HUES48 (cell line): ENCODE measurements at regions not wholly inside any gene's neighbourhood (a gene's known extent, or its start where the extent isn't known, plus 50 kb on each side); places are given as distances from the start of the nearest gene placed in this dataset.
"Not testable (repeated sequence)": the region's sequence is repeated elsewhere in the genome, so short reads cannot be mapped to it uniquely, and the experiment has no call there.

Source experiments
- H3K27ac ChIP-seq: one replicate; pipeline ENCODE4 v1.7.0; 2013; ENCODE audit warnings: low read depth, low read length, inconsistent platforms
- H3K27me3 ChIP-seq: 2 replicates; pipeline ENCODE4 v1.6.1; 2013; ENCODE audit warnings: mild to moderate bottlenecking, low read length; ENCODE audit not compliant: control insufficient read depth, insufficient read depth
- H3K36me3 ChIP-seq: 2 replicates; pipeline ENCODE4 v1.6.1; 2013; ENCODE audit warnings: low read length; ENCODE audit not compliant: control insufficient read depth, insufficient read depth
- H3K4me1 ChIP-seq: 2 replicates; pipeline ENCODE4 v1.6.1; 2013; ENCODE audit warnings: mild to moderate bottlenecking, low read length; ENCODE audit not compliant: control insufficient read depth, insufficient read depth
- H3K4me3 ChIP-seq: 2 replicates; pipeline ENCODE4 v1.5.1; 2013; ENCODE audit warnings: mild to moderate bottlenecking, low read depth, low read length
- H3K9ac ChIP-seq: 2 replicates; pipeline ENCODE4 v1.6.1; 2013; ENCODE audit warnings: mild to moderate bottlenecking, low read depth, low read length, moderate library complexity
- H3K9me3 ChIP-seq: 2 replicates; pipeline ENCODE4 v1.6.1; 2013; ENCODE audit warnings: low read length; ENCODE audit not compliant: control insufficient read depth, insufficient read depth

DNA sequence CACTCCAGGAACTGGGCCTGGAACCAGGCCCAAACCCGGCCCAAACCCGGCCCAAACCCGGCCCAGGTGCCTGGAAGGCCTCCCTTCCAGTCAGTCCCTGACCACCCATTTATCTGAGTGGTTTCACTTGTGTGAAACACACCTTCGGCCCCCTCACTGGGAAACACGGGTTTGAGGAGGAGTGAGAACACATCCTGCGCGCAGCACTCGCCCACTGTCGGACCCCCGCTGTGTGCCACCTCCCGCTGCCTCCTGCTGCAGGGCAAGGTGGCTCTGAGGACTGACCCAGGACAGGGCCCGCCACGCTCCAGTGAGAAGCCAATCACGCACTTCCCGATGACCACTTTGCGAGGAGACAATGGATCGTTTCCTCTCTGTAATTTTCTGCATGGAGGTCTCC is 197.5 kb downstream of the BUB3 start:
- H3K9ac ChIP-seq, result no peak overlapping the region
- H3K4me3 ChIP-seq, result no peak overlapping the region
- H3K4me1 ChIP-seq, result peaks cover 5% of the 10 kb centered on the region; the same call in 1 of the 2 replicates
- H3K27ac ChIP-seq, result no peak overlapping the region
- H3K36me3 ChIP-seq, result no peaks in the 10 kb centered on the region
- no peaks in the 10 kb centered on the region for H3K9me3 ChIP-seq
- H3K27me3 ChIP-seq, result no peaks in the 10 kb centered on the region

DNA sequence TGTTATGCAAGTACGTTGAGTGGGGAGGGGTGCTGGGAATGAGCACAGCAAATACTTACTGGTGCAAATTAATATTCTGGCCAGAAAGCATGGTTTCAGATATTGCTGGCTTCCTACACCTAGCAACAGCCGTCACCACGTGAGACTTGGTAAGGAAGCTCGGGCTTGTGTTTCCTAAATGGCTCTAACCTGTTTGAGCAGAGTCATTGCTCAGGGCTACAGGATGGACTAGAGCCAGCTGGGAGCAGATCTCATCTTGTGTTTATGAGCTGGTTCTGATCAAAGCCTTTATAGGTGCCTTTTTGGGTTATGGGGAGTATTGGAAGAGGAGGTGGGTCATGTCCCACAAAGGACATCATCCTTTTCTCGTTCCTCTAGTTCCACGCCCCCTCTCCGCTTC is 200.3 kb downstream of the BUB3 start:
- Histone ChIP-seq H3K4me1 (peaks cover 17% of the 10 kb centered on the region), H3K9me3 (no peaks in the 10 kb centered on the region), H3K36me3 (no peaks in the 10 kb centered on the region), H3K4me3 (no peak overlapping the region), H3K27ac (no peak overlapping the region), H3K27me3 (no peaks in the 10 kb centered on the region), H3K9ac (no peak overlapping the region)

DNA sequence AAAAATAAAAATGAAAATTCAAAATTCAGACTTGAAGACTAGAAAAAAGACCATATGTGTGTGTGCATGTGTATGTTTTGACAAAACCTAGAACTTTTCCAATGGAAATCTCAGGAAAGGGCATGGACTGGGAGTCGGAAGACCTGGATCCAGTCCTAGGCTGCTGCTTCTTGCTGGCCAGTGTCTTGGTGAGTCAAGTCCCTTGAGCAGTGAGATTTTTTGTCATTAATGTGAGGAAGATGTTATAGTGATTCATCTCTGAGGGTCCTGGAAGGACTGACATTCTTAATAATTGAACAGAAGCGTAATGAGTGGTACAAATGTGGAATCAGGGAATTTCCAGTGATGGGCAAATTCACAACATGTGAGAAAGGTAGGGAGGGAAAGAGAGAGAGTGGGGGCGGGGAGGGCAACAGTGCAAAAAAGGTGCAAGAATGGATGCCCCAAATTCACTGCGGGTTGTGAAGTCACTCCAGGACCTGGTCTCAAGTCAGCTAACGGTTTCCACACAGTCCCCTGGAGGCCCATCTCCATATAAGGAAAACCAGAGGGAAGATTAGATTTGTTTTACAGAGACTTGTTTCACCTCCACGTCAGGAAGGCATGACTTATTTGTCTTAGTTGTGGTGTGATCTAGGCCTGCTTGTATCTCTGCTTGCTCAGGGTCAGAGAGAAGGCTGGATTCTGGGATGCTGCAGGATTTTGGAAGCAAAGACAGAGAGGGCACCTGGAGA is 201.7 kb downstream of the BUB3 start:
- Histone ChIP-seq H3K4me1 (peaks cover 17% of the 10 kb centered on the region), H3K9me3 (no peaks in the 10 kb centered on the region), H3K36me3 (no peaks in the 10 kb centered on the region), H3K4me3 (no peak overlapping the region), H3K27me3 (no peaks in the 10 kb centered on the region), H3K9ac (no peak overlapping the region), H3K27ac (no peak overlapping the region)

DNA sequence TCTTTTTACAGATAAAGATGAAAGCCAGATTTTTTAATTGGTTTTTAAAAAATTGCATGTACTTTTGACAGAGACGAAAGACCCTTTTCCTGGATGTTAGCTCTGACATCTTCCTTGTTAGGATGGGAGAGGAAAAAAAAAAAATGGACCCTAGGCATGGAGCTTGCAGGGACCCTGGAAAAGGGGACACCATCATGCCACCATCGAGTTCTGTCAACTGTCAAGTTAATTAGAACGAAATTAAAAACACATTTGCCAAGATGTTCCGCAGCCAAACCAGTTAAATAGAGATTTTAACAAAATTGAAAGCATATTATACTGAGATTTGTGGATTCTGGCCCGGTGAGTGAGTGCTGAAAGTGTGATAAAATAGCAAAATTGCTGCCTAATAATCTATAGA is 202.6 kb downstream of the BUB3 start:
- Histone ChIP-seq H3K9ac (no peak overlapping the region), H3K4me1 (peaks cover 17% of the 10 kb centered on the region), H3K4me3 (no peak overlapping the region), H3K9me3 (no peaks in the 10 kb centered on the region), H3K27ac (no peak overlapping the region), H3K27me3 (no peaks in the 10 kb centered on the region), H3K36me3 (no peaks in the 10 kb centered on the region)

GRCh38 chr10:123357421-123357930 is 203.3 kb downstream of the BUB3 start:
- Histone ChIP-seq H3K9me3 (no peaks in the 10 kb centered on the region), H3K4me3 (no peak overlapping the region)

DNA sequence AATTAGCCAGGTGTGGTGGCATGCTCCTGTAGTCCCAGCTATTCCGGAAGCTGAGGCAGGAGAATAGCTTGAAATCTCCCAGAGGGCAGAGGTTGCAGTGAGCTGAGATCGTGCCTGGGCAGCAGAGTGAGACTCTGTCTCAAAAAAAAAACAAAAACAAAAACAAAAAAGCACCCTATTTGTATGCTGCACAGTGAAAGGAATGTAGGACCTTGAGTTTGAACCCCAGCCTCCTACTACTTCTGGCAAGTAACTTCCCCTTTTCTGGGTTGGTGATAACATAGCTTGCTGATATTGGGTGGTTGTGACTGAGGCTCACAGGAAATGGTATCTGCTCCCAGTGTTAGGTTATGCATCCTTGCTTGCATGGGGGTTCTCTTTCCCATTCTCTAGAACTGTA is 205.3 kb downstream of the BUB3 start:
- no peaks in the 10 kb centered on the region for H3K36me3 ChIP-seq
- H3K4me1 ChIP-seq, result peaks cover 17% of the 10 kb centered on the region
- H3K9ac ChIP-seq, result no peak overlapping the region
- no peaks in the 10 kb centered on the region for H3K9me3 ChIP-seq
- H3K27me3 ChIP-seq, result no peaks in the 10 kb centered on the region
- H3K4me3 ChIP-seq, result no peak overlapping the region
- no peak overlapping the region for H3K27ac ChIP-seq

More at GRCh38 chr10:123357421-123357930, 203.3 kb downstream of the BUB3 start:
- no peaks in the 10 kb centered on the region for H3K36me3 ChIP-seq
- H3K4me1 ChIP-seq, result peaks cover 17% of the 10 kb centered on the region
- no peaks in the 10 kb centered on the region for H3K27me3 ChIP-seq
- no peak overlapping the region for H3K27ac ChIP-seq
- H3K9ac ChIP-seq, result no peak overlapping the region

DNA sequence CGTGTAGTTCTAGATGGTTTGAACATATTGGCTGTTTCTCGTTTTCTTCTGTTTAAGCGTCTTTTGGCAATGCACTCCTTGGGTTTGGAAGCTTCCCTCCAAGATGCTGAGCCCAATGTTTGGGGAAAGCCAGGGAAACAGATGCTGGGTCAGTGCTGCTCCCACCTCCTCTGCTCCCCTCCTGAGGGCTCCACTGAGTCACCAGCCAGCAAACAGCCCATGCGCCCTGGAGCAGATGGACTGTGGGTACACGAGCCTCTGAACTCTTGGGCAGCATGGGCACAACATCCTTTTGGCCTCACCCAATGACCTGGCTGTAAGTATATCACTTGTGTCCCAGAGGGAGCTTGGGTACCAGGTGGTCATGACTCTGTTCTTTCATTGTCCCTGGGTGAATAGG is 207.6 kb downstream of the BUB3 start:
- H3K4me3 ChIP-seq, result no peak overlapping the region

DNA sequence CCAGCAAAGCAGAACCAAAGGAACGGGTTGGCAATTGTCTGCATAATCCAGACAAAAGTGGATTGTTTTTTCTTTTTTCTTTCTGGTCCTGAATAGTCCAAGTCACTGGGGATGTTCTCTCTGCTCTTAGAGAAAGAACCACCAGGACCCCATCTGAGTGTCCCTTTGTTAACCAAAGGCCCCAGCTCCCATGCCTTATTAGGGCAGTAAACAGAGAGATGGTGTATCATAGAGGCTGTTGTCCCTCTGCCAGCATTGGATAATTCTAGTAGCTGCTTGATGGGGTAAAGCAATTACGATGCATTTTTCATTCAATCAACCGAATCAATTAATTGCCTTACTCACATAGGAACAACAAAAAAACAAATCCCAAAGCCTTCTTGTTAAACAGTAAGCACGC is 213.0 kb downstream of the BUB3 start:
- Histone ChIP-seq H3K27me3 (no peaks in the 10 kb centered on the region), H3K27ac (no peak overlapping the region), H3K36me3 (no peaks in the 10 kb centered on the region), H3K9ac (no peak overlapping the region), H3K4me1 (no peaks in the 10 kb centered on the region), H3K9me3 (no peaks in the 10 kb centered on the region), H3K4me3 (no peak overlapping the region)

More for the DNA sequence above, 207.6 kb downstream of the BUB3 start:
- no peaks in the 10 kb centered on the region for H3K27me3 ChIP-seq
- H3K27ac ChIP-seq, result no peak overlapping the region
- peaks cover 12% of the 10 kb centered on the region; the same call in 1 of the 2 replicates for H3K4me1 ChIP-seq
- H3K9ac ChIP-seq, result no peak overlapping the region
- no peaks in the 10 kb centered on the region for H3K36me3 ChIP-seq
- H3K9me3 ChIP-seq, result no peaks in the 10 kb centered on the region

DNA sequence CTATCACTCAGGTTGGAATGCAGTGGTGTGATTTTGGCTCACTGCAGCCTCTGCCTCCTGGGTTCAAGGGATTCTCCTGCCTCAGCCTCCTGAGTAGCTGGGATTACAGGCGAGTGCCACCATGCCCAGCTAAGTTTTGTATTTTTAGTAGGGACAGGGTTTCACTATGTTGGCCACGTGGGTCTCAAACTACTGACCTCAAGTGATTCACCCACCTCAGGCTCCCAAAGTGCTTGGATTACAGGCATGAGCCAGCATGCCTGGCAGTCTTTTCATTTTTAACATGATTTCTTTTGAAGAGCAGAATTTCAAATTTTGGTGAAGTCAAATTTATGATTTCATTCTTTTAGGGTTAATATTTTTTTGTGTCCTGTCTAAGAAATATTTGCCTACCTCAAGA is 217.4 kb downstream of the BUB3 start:
- H3K4me3 ChIP-seq, H3K27ac ChIP-seq, H3K9me3 ChIP-seq, H3K9ac ChIP-seq, H3K36me3 ChIP-seq, H3K27me3 ChIP-seq, H3K4me1 ChIP-seq: not testable (repeated sequence)

DNA sequence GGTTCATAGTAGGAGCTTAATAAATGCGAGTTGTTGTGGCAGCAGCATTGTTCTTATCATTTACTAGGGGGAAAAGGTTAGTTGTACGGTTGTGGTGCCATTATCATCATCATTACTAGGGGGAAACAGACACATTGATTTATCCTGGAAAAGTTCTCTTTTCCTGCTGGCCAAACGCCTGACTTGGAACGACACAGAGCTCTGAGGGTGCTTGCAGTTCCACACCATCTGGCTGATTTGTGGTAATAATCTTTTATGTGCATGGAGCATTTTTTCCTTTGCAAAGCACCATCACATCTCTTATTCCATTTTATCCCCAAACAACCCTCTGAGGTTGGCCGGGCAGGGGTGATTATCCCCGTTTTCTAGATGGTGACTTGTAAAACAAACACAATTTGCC is 219.4 kb downstream of the BUB3 start:
- Histone ChIP-seq H3K4me3 (no peak overlapping the region), H3K4me1 (no peaks in the 10 kb centered on the region), H3K27ac (no peak overlapping the region), H3K9me3 (no peaks in the 10 kb centered on the region), H3K27me3 (no peaks in the 10 kb centered on the region), H3K36me3 (no peaks in the 10 kb centered on the region), H3K9ac (no peak overlapping the region)

DNA sequence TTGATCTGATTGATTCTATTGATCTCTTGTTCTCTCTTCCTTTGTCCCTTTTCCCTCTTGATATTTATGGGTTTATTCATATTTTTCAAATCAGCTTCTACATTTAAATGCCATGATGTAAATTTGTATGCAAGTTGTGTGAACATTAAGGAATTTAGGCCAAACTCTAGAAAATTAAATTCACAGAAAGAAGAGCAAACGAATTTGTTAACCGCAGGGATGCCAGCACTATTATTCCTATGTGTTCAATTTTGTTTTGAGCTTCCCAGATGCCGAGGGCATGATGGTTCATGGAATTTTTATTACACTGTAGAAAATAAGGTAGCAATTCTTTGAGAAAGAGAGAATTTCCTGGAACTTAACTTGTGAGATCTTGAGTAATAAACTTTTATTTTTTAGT is 220.9 kb downstream of the BUB3 start:
- H3K27me3 ChIP-seq, result no peaks in the 10 kb centered on the region
- H3K9ac ChIP-seq, result no peak overlapping the region
- no peak overlapping the region for H3K4me3 ChIP-seq
- no peaks in the 10 kb centered on the region for H3K9me3 ChIP-seq
- H3K36me3 ChIP-seq, result no peaks in the 10 kb centered on the region
- H3K27ac ChIP-seq, result no peak overlapping the region
- no peaks in the 10 kb centered on the region for H3K4me1 ChIP-seq
